Stimulated activated CD4-positive, alpha-beta T cell treated with anti-CD3 and anti-CD28 coated beads, Interleukin-15, amount 100 ng/mL, for 48 hours (primary cell): ENCODE measurements at regions not wholly inside any gene's neighbourhood (a gene's known extent, or its start where the extent isn't known, plus 50 kb on each side); places are given as distances from the start of the nearest gene placed in this dataset.
A peak's percentile ranks its signal among the peaks of the same experiment; 100 is the strongest.
"Not testable (repeated sequence)": the region's sequence is repeated elsewhere in the genome, so short reads cannot be mapped to it uniquely, and the experiment has no call there.

Experiments used
- DNase-seq, 2 donors: peaks; one replicate each; pipeline ENCODE4 v3.0.0-alpha.2; 2020; ENCODE audit warnings: low read depth in 2 of 2

GRCh38 chr14:106196459-106196858, 670.1 kb downstream of the TMEM121 start:
- DNase-seq: peak; percentile 28 to 68

DNA sequence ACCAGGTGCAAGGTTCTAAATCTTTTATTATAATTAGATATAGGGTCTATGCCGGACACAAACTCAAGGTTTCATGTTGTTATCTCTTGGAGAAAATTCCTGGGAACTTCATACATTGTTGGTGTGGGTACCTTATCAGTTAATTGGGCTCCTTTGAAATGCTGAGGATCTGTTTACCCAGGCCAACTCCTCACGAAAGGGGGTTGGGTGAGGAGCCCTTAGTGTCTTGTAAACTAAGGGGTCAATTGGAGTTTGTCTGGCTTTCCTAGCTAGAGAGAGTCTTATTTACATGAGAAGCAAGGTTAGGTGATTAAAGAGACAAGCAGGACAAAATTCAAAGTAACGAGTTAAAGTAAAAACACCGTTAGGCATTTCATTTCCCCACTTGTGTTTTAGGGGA, 670.9 kb downstream of the TMEM121 start:
- DNase-seq: not testable (repeated sequence)

DNA sequence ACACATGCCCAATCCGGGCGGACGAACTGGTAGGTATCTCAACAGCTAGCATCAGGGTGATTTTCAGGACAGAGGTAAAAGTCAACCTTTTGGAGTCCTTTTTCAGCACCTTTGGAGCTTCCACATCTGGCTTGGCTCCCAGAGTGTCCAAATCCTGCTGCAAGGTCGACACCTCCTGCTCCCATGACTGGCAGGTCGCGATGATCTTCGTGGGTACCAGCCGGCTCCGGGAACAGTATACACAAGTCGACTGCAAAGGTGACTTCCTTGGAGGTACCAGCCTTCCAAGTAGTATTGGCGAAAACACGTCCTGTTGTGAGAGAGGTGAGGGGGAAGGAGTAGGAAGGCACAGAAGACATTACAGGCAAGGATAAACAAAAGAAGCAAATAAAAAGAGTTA, 672.7 kb downstream of the TMEM121 start:
- DNase-seq: no peak

DNA sequence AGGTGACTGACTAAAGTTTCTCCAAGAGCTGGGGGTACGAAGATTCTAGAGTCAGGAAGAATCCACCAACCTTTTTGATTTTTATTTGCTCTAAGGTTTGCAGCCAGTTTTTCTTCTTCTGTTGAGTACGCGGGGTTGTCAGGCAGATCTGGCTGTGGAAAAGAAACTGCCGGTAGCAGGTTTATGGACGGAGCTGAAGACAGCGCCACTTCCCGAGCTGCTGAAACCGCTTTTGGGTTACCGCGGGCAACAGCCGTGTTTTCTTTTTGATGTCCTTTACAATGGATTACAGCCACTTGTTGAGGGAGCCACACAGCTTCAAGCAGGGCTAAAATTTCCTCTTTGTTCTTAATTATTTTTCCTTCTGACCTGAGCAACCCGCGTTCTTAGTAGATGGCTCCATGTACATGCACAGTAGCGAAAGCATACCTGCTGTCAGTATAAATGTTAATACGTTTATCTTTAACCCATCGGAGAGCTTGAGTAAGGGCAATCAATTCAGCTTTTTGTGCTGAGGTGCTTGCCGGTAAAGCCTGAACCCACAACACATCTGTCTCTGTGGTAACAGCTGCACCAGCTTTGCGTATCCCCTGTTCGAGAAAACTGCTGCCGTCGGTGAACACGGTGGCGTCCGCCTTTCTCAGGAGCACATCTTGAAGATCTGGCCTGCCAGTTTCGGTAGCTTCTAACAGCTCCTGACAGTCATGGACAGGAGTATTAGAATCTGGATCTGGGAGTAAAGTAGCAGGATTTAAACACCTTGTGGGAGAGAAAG, 674.3 kb downstream of the TMEM121 start:
- no peak for DNase-seq

GRCh38 chr14:106201376-106201775, 675.0 kb downstream of the TMEM121 start:
- DNase-seq: no peak

DNA sequence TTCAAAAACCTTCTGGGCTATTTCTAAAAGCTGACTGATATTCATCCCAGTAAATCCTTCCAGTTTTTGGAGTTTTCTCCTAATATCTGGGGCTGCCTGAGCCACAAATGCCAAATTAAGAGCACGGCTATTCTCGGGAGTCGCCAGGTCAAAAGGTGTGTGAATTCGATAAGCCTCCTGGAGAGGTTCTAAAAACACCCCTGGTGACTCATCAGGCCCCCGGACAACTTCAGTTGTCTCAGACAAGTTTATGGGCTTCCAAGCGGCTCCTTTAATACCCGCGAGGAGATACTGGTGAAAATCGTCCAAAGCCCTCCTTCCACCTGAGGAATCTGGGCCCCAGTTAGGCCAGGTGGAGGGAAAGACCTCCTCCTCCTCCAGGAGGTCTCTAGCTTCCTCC, 677.1 kb downstream of the TMEM121 start:
- DNase-seq: no peak

DNA sequence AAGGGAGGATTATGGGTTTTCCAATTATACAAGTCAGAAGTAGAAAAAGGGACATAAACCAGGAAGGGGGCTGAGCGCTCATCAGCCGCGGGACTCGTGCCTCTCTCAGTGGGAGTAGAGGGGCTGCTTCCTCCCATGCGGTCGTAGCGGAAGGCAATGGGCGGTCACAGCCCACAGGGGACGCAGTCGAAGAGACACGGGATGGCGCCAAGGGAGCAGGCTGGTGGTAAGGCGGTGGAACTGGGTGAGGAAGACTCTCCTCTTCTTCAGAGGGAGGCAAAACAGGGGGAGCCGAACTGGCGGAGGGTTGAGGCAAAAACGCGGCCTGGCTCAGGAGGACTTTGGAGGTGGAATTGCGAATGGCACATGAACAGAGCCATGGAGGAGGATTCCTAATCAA, 677.7 kb downstream of the TMEM121 start:
- no peak for DNase-seq

DNA sequence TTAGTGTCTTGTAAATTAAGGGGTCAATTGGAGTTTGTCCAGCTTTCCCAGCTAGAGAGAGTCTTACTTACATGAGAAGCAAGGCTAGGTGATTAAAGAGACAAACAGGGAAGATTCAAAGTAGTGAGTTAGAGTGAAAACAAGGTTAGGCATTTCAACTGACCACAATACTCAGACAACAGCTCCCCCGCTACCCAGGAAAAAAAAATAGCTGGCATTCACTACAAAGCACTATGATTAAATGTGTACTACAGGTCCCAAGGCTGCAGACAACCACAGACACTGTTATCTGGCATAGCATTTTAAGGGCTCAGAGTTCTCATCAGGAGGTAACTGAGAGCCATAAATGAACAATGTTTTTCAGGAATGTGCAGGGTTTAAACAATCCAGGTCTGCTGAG, 680.9 kb downstream of the TMEM121 start:
- DNase-seq: no peak

DNA sequence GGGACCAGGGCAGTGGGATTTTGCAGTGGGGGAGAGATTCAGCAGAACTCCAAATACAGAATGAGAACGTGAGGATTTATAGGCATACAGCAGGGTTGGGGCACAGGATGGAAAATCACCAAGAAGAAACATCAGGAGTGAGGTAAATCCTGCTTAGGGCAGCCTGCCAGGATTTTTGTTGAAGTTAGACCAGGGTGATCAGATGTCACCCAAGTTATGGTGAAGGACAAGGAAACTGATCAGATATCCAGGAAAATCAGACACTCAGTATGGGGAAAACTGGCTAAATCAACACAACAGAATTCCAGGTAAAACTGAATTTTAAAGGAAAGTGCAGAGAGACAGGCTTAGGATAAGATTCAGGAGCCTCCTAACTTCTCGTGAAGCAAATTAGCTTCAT, 682.4 kb downstream of the TMEM121 start:
- DNase-seq: no peak

- no peak for DNase-seq
Measured at GRCh38 chr14:106209755-106210154, 683.4 kb downstream of the TMEM121 start.

GRCh38 chr14:106210650-106211049, 684.3 kb downstream of the TMEM121 start:
- no peak for DNase-seq

GRCh38 chr14:106211334-106211900, 685.0 kb downstream of the TMEM121 start:
- DNase-seq: no peak

- DNase-seq: no peak
Measured at GRCh38 chr14:106215229-106215628, 688.8 kb downstream of the TMEM121 start.

- DNase-seq: no peak
Measured at GRCh38 chr14:106216679-106217078, 690.3 kb downstream of the TMEM121 start.

- DNase-seq: no peak
Measured at GRCh38 chr14:106218174-106218573, 691.8 kb downstream of the TMEM121 start.

- no peak for DNase-seq
Measured at GRCh38 chr14:106222311-106222710, 695.9 kb downstream of the TMEM121 start.

DNA sequence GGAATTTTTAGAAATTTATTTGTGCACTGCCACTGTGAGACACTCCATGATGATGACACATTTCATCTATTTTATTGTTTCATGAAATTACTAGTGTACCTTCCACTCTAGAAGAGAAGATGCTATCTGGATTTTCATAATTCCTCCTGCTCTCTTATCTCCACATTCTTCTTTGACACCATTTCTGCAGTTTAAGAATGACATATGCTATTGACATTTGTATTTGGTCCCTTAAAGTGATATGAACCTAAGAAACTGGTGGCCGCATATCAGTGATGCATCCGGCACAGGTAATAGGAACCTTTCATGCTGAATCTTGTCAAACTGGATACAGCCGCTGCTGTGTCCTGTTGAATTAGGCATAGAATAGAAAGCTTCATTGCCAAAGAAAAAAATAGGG, 696.3 kb downstream of the TMEM121 start:
- DNase-seq: no peak

DNA sequence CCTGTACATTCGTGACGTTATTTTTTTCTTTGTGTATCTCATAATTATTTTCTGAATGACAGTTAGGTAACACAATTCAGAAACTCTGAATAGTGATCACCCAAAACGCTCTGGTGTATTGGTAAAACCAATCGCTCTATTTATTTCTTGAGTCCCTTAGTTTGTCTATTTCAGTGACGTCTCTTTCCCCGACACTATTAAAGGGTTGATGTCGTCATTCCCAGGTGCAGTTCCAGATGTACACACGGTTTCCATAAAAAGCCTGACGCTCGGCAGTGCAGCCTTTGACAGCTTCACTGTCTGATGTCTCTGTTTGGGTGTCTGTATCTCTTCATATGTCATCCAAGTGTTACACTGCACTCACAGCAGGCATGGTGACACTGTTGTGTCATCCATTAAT, 701.4 kb downstream of the TMEM121 start:
- DNase-seq: no peak

DNA sequence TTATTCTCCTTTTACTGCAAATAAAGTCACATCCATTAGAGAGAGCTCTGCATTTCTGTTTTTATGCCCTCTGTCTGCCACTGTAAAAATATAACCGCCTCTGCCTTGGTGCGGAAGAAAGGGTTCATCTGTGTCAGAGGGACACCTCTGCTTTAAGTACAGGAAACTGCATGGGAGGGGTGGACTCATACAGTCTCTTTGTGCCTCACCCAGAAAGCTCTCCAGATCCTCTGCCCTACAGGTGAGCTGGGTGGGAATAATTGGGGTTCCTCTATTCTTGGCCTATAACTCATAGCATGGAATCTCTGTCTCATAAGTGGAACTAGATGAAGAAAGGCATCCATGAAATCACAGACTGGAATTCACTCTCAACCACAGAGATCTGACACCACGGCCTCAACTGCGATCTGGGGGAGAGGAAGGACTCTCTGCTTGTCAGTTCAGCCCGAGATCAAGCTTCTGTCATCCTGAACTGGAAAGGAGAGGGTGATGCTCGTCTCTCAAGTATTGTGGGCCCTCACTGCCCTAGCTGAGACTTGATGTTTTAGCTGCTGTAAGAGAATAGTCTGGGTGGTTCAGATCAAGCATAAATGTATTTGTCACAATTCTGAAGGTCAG, 702.3 kb downstream of the TMEM121 start:
- DNase-seq: peak; percentile 10 to 26

GRCh38 chr14:106230071-106230470, 703.7 kb downstream of the TMEM121 start:
- no peak for DNase-seq

DNA sequence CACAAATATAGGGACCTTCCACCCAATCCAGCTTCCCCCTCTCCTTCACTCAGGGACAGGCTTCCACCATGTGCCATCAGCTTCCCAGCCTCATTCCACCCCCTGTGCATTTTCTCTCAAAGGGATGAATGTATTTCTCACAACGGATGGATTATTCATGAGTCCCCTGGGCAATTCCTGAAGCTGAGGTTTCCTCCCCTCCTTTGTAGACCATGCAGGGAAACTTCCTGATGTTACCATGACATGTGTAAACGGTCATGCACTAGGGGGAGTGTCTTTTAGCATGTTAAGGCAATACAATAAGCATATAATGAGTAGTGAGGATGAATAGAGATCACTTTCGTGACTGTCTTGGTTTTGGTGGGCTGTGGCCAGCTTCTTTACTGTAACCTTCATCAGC, 706.8 kb downstream of the TMEM121 start:
- DNase-seq: not testable (repeated sequence)

DNA sequence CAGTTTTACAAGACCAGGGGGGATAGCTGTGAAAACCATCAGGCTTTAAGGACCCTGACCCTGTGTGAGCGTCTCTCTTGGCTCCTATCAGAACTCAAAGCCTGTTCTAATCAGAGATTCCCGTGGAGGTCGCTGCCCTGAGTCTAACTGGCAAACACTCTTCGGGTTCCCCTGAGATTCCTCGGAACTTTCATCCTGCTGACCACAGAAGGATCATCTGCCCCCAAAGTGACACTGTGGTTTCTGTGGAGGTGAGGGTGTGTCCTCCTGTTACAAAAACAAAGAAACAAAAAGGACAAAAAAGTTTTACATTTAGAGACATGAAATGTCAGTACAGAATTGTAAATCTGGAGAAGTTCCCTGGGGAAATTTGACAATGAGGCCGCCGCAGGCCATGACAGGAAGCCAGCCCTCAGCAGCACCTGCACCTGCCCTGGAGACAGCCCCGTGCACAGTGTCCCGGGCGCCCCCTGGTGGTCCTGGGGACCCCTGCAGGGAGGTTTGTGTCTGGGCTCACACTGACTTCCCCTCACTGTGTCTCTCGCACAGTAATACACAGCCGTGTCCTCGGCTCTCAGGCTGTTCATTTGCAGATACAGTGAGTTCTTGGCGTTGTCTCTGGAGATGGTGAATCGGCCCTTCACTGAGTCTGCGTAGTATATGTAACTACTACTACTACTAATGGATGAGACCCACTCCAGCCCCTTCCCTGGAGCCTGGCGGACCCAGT, 708.3 kb downstream of the TMEM121 start:
- DNase-seq: peak in 1 of 2 donors; percentile 8
